ENCODE measurements at regions not wholly inside any gene's neighbourhood (a gene's known extent, or its start where the extent isn't known, plus 50 kb on each side); places are given as distances from the start of the nearest gene placed in this dataset.

- no peak for DNase-seq (ENCODE audit: low spot score)
- Histone ChIP-seq H3K9me3 (ENCODE audit: low read length) (no peaks in the 10 kb centered on the region), H3K27ac (ENCODE audit: low read depth, low read length, poor library complexity, severe bottlenecking) (no peak overlapping the region), H3K4me2 (ENCODE audit: low read length) (no peak overlapping the region), H3K9me2 (ENCODE audit: insufficient read depth, low read length) (no peaks in the 10 kb centered on the region), H2AFZ (ENCODE audit: low read length) (no peak overlapping the region), H3K79me2 (ENCODE audit: insufficient read depth, low read depth, low read length) (no peaks in the 10 kb centered on the region), H3K4me3 (ENCODE audit: low read depth, low read length, poor library complexity, severe bottlenecking) (no peak overlapping the region), H4K20me1 (ENCODE audit: insufficient read depth, low read length) (no peaks in the 10 kb centered on the region), H3K4me1 (ENCODE audit: insufficient read depth, low read length, poor library complexity, severe bottlenecking) (no peaks in the 10 kb centered on the region), H3K36me3 (ENCODE audit: insufficient read depth, low read length) (no peaks in the 10 kb centered on the region)
- BruUV-seq (replicated peaks), result no TSS peak
- CTCF ChIA-PET (ENCODE audit: unreplicated experiment), result no interaction called here
- intact Hi-C loops (cut with micrococcal nuclease; ENCODE audit: unreplicated experiment), result no loop called here
- TF ChIP-seq EZH2phosphoT487 (IDR thresholded peaks at IDR 0.05; ENCODE audit: borderline replicate concordance, low read depth, low read length) (no peak), CTCF (conservative IDR thresholded peaks at IDR 0.05; ENCODE audit: low read length) (no peak)
- POLR2A ChIA-PET, result no interaction called here
These were observed 746.3 kb upstream of the SLC10A2 start for GRCh38 chr13:103812558-103812957.

GRCh38 chr13:103810026-103810425 lies 743.8 kb upstream of the SLC10A2 start:
- no peak overlapping the region for H3K27ac ChIP-seq (ENCODE audit: low read depth, low read length, poor library complexity, severe bottlenecking)
- no peak overlapping the region for H3K4me2 ChIP-seq (ENCODE audit: low read length)
- no peaks in the 10 kb centered on the region for H3K4me1 ChIP-seq (ENCODE audit: insufficient read depth, low read length, poor library complexity, severe bottlenecking)
- no peak for DNase-seq (ENCODE audit: low spot score)
- POLR2A ChIA-PET, result no interaction called here
- no peaks in the 10 kb centered on the region for H3K9me3 ChIP-seq (ENCODE audit: low read length)
- no peaks in the 10 kb centered on the region for H3K9me2 ChIP-seq (ENCODE audit: insufficient read depth, low read length)
- H2AFZ ChIP-seq (ENCODE audit: low read length), result no peak overlapping the region
- no peaks in the 10 kb centered on the region for H4K20me1 ChIP-seq (ENCODE audit: insufficient read depth, low read length)
- intact Hi-C loops (cut with micrococcal nuclease; ENCODE audit: unreplicated experiment), result no loop called here
- no peaks in the 10 kb centered on the region for H3K36me3 ChIP-seq (ENCODE audit: insufficient read depth, low read length)
- H3K4me3 ChIP-seq (ENCODE audit: low read depth, low read length, poor library complexity, severe bottlenecking), result no peak overlapping the region
- no peaks in the 10 kb centered on the region for H3K79me2 ChIP-seq (ENCODE audit: insufficient read depth, low read depth, low read length)
- CTCF ChIA-PET (ENCODE audit: unreplicated experiment), result no interaction called here
- no peak for TF ChIP-seq EZH2phosphoT487 (IDR thresholded peaks at IDR 0.05; ENCODE audit: borderline replicate concordance, low read depth, low read length)
- TF ChIP-seq CTCF (conservative IDR thresholded peaks at IDR 0.05; ENCODE audit: low read length), result no peak
- BruUV-seq (replicated peaks), result no TSS peak

- no peak overlapping the region for H3K4me3 ChIP-seq (ENCODE audit: low read depth, low read length, poor library complexity, severe bottlenecking)
- no peaks in the 10 kb centered on the region for H3K9me3 ChIP-seq (ENCODE audit: low read length)
- ChIA-PET CTCF (ENCODE audit: unreplicated experiment) (no interaction called here), POLR2A (no interaction called here)
- H3K4me1 ChIP-seq (ENCODE audit: insufficient read depth, low read length, poor library complexity, severe bottlenecking), result no peaks in the 10 kb centered on the region
- no peak overlapping the region for H3K27ac ChIP-seq (ENCODE audit: low read depth, low read length, poor library complexity, severe bottlenecking)
- no peak overlapping the region for H3K4me2 ChIP-seq (ENCODE audit: low read length)
- no peaks in the 10 kb centered on the region for H3K36me3 ChIP-seq (ENCODE audit: insufficient read depth, low read length)
- H3K79me2 ChIP-seq (ENCODE audit: insufficient read depth, low read depth, low read length), result no peaks in the 10 kb centered on the region
- no peak overlapping the region for H2AFZ ChIP-seq (ENCODE audit: low read length)
- no TSS peak for BruUV-seq (replicated peaks)
- DNase-seq (ENCODE audit: low spot score), result no peak
- no peak for TF ChIP-seq EZH2phosphoT487 (IDR thresholded peaks at IDR 0.05; ENCODE audit: borderline replicate concordance, low read depth, low read length)
- TF ChIP-seq CTCF (conservative IDR thresholded peaks at IDR 0.05; ENCODE audit: low read length), result no peak
- intact Hi-C loops (cut with micrococcal nuclease; ENCODE audit: unreplicated experiment), result no loop called here
- H4K20me1 ChIP-seq (ENCODE audit: insufficient read depth, low read length), result no peaks in the 10 kb centered on the region
- H3K9me2 ChIP-seq (ENCODE audit: insufficient read depth, low read length), result no peaks in the 10 kb centered on the region
These were observed 739.6 kb upstream of the SLC10A2 start for GRCh38 chr13:103805771-103806170.

Measured in OCI-LY7 (cell line).